H9 (cell line): ENCODE measurements at regions not wholly inside any gene's neighbourhood (a gene's known extent, or its start where the extent isn't known, plus 50 kb on each side); places are given as distances from the start of the nearest gene placed in this dataset.

Experiments
- DNase-seq: peaks from one replicate; pipeline ENCODE4 v3.0.0-alpha.2; 2017
- H2AFZ ChIP-seq: one replicate; pipeline ENCODE4 v1.6.1; 2013; ENCODE audit warnings: mild to moderate bottlenecking, low read length, control low read depth, moderate library complexity
- H2AK5ac ChIP-seq: 2 replicates; pipeline ENCODE4 v1.6.1; 2013; ENCODE audit warnings: low read length, control low read depth, mixed read lengths; ENCODE audit not compliant: insufficient read length
- H2BK120ac ChIP-seq: one replicate; pipeline ENCODE4 v1.6.1; 2013; ENCODE audit warnings: low read depth, mild to moderate bottlenecking, low read length, control low read depth, inconsistent platforms; ENCODE audit not compliant: poor library complexity, severe bottlenecking
- H2BK12ac ChIP-seq: 2 replicates; pipeline ENCODE4 v1.6.1; 2013; ENCODE audit warnings: low read length, control low read depth, mixed read lengths, low read depth; ENCODE audit not compliant: insufficient read length
- H2BK15ac ChIP-seq: 2 replicates; pipeline ENCODE4 v1.6.1; 2013; ENCODE audit warnings: low read depth, low read length, control low read depth
- H2BK20ac ChIP-seq: one replicate; pipeline ENCODE4 v1.6.1; 2013; ENCODE audit warnings: low read depth, mild to moderate bottlenecking, low read length, control low read depth, inconsistent platforms; ENCODE audit not compliant: poor library complexity, severe bottlenecking
- H2BK5ac ChIP-seq: 2 replicates; pipeline ENCODE4 v1.6.1; 2013; ENCODE audit warnings: low read length, control low read depth, mixed read lengths; ENCODE audit not compliant: insufficient read length
- H3K14ac ChIP-seq: 2 replicates; pipeline ENCODE4 v1.6.1; 2013; ENCODE audit warnings: low read length, control low read depth; ENCODE audit not compliant: insufficient read depth
- H3K18ac ChIP-seq: 2 replicates; pipeline ENCODE4 v1.6.1; 2013; ENCODE audit warnings: low read depth, mild to moderate bottlenecking, mixed read lengths, low read length, control low read depth; ENCODE audit not compliant: insufficient read length
- H3K23ac ChIP-seq: 2 replicates; pipeline ENCODE4 v1.6.1; 2013; ENCODE audit warnings: low read length, control low read depth, mixed read lengths, low read depth; ENCODE audit not compliant: insufficient read length
- H3K23me2 ChIP-seq: 2 replicates; pipeline ENCODE4 v1.6.1; 2013; ENCODE audit warnings: low read depth, mild to moderate bottlenecking, mixed read lengths, low read length, control low read depth; ENCODE audit not compliant: insufficient read length, poor library complexity, severe bottlenecking
- H3K27ac ChIP-seq: 2 replicates; pipeline ENCODE4 v1.5.1; 2013; ENCODE audit warnings: low read length, control low read depth, mixed read lengths, low read depth; ENCODE audit not compliant: insufficient read length
- H3K27me3 ChIP-seq: 2 replicates; pipeline ENCODE4 v1.6.1; 2013; ENCODE audit warnings: low read length, control low read depth, inconsistent platforms; ENCODE audit not compliant: insufficient read depth
- H3K4ac ChIP-seq: 2 replicates; pipeline ENCODE4 v1.6.1; 2013; ENCODE audit warnings: low read depth, mild to moderate bottlenecking, control low read depth, inconsistent platforms, low read length, moderate library complexity
- H3K4me1 ChIP-seq: 2 replicates; pipeline ENCODE4 v1.6.1; 2013; ENCODE audit warnings: low read length, control low read depth, inconsistent platforms; ENCODE audit not compliant: insufficient read depth
- H3K4me2 ChIP-seq: 2 replicates; pipeline ENCODE4 v1.6.1; 2013; ENCODE audit warnings: low read length, control low read depth, mixed read lengths; ENCODE audit not compliant: insufficient read length, insufficient read depth
- H3K56ac ChIP-seq: 2 replicates; pipeline ENCODE4 v1.6.1; 2013; ENCODE audit warnings: low read depth, mild to moderate bottlenecking, mixed read lengths, low read length, control low read depth; ENCODE audit not compliant: insufficient read length
- H3K79me1 ChIP-seq: 2 replicates; pipeline ENCODE4 v1.6.1; 2013; ENCODE audit warnings: low read depth, mild to moderate bottlenecking, moderate library complexity, low read length, control low read depth, inconsistent platforms; ENCODE audit not compliant: insufficient read depth, poor library complexity, severe bottlenecking
- H3K79me2 ChIP-seq: 2 replicates; pipeline ENCODE4 v1.6.1; 2013; ENCODE audit warnings: low read length, control low read depth, inconsistent platforms; ENCODE audit not compliant: insufficient read depth
- H3K9ac ChIP-seq: 2 replicates; pipeline ENCODE4 v1.6.1; 2013; ENCODE audit warnings: low read length, control low read depth, mixed read lengths; ENCODE audit not compliant: insufficient read length; ENCODE audit errors: extremely low read depth
- H3K9me3 ChIP-seq: one replicate; pipeline ENCODE4 v1.6.1; 2013; ENCODE audit warnings: low read depth, low read length, inconsistent platforms; ENCODE audit not compliant: control insufficient read depth
- H3T11ph ChIP-seq: one replicate; pipeline ENCODE4 v1.6.1; 2013; ENCODE audit warnings: mild to moderate bottlenecking, low read length, control low read depth, inconsistent platforms
- H4K20me1 ChIP-seq: one replicate; pipeline ENCODE4 v1.6.1; 2013; ENCODE audit not compliant: control insufficient read depth, insufficient read length, insufficient read depth
- H4K5ac ChIP-seq: 2 replicates; pipeline ENCODE4 v1.6.1; 2013; ENCODE audit warnings: low read depth, mild to moderate bottlenecking, mixed read lengths, low read length, control low read depth; ENCODE audit not compliant: insufficient read length
- H4K8ac ChIP-seq: replicated peaks from 2 replicates; pipeline ENCODE4 v1.6.1; 2013; ENCODE audit warnings: low read length, control low read depth, mixed read lengths, low read depth; ENCODE audit not compliant: insufficient read length
- H4K91ac ChIP-seq: 2 replicates; pipeline ENCODE4 v1.6.1; 2013; ENCODE audit warnings: low read depth, mild to moderate bottlenecking, moderate library complexity, mixed read lengths, low read length, control low read depth; ENCODE audit not compliant: insufficient read length
- H3K27ac Mint-ChIP-seq, 3 experiments: 2 replicates in 2 of 3; 3 replicates in 1 of 3; pipeline ENCODE4 v1.8.0; 2020 to 2021; ENCODE audit warnings: mixed read lengths in 3 of 3, mild to moderate bottlenecking in 1 of 3, moderate library complexity in 1 of 3
- H3K27me3 Mint-ChIP-seq: 2 replicates; pipeline ENCODE4 v1.8.0; 2021; ENCODE audit warnings: low read depth, mild to moderate bottlenecking, moderate library complexity, mixed read lengths
- H3K36me3 Mint-ChIP-seq, 3 experiments: 2 replicates in 2 of 3; 3 replicates in 1 of 3; pipeline ENCODE4 v1.8.0; 2020 to 2021; ENCODE audit warnings: low read depth in 3 of 3, mixed read lengths in 3 of 3; ENCODE audit not compliant: insufficient read depth in 1 of 3
- H3K4me1 Mint-ChIP-seq, 2 experiments: 2 replicates each; pipeline ENCODE4 v1.8.0; 2020; ENCODE audit warnings: mixed read lengths in 2 of 2
- H3K4me3 Mint-ChIP-seq, 2 experiments: 2 replicates in 1 of 2; 3 replicates in 1 of 2; pipeline ENCODE4 v1.8.0; 2020 to 2021; ENCODE audit warnings: mild to moderate bottlenecking in 2 of 2, mixed read lengths in 2 of 2, moderate library complexity in 1 of 2
- H3K9me3 Mint-ChIP-seq, 2 experiments: 2 replicates in 1 of 2; 3 replicates in 1 of 2; pipeline ENCODE4 v1.8.0; 2020; ENCODE audit warnings: mild to moderate bottlenecking in 2 of 2, mixed read lengths in 2 of 2, moderate library complexity in 1 of 2
- WGBS: extraction: QIAGEN DNeasy Blood & Tissue Kit; methylation state at CpG from one replicate; pipeline ENCODE4 v1.1.7; 2013; ENCODE audit warnings: missing lambda C conversion rate, low lambda C conversion rate, mixed read lengths; ENCODE audit not compliant: insufficient read length; ENCODE audit errors: extremely low coverage; 5-methylcytosine and 5-hydroxymethylcytosine counted together
- TF ChIP-seq, protein P1 (sequence below): fragments of 200-600 bp; sonication (generic); conservative IDR thresholded peaks from 3 replicates; pipeline ENCODE4 v1.8.0; 2021; ENCODE audit warnings: antibody characterized with exemption, mild to moderate bottlenecking

DNA sequence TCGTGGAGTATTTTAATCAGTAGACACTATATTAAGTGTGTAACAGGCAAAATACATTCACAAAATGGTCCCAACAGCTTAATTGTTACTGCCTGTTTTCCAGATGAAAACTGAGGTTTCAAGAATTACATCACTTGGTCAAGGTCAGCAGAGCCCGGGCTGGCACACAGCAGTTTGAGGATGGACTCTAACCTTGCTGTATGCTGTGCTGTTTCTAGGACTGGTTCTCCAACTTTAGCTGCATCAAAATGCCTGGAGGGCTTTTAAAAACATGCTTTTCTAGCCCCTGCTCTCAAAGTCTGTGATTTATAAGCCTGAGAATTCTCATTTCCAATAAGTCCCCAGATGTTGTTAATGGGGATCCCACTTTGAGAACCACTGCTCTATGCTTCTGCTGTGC lies 247.1 kb upstream of the FZD8 start:
- H3K36me3 Mint-ChIP-seq: peaks cover 0 to 15% (median 5%) of the 10 kb centered on the region in 3 experiments; a peak in 4 of 7 replicates
- H2BK12ac ChIP-seq: no peak overlapping the region
- no peak overlapping the region for H4K91ac ChIP-seq
- DNase-seq: no peak
- no peak overlapping the region for H2BK20ac ChIP-seq
- H3K4me1 ChIP-seq: no peaks in the 10 kb centered on the region
- no peak overlapping the region for H3K27ac Mint-ChIP-seq
- no peaks in the 10 kb centered on the region for H3K23me2 ChIP-seq
- no peak overlapping the region for H3K27ac ChIP-seq
- H3K4ac ChIP-seq: no peak overlapping the region
- H4K20me1 ChIP-seq: no peaks in the 10 kb centered on the region
- peaks cover 8 to 12% of the 10 kb centered on the region in 2 experiments; a peak in 4 of 5 replicates for H3K9me3 Mint-ChIP-seq
- H3K56ac ChIP-seq: no peak overlapping the region
- TF ChIP-seq, protein P1, sequence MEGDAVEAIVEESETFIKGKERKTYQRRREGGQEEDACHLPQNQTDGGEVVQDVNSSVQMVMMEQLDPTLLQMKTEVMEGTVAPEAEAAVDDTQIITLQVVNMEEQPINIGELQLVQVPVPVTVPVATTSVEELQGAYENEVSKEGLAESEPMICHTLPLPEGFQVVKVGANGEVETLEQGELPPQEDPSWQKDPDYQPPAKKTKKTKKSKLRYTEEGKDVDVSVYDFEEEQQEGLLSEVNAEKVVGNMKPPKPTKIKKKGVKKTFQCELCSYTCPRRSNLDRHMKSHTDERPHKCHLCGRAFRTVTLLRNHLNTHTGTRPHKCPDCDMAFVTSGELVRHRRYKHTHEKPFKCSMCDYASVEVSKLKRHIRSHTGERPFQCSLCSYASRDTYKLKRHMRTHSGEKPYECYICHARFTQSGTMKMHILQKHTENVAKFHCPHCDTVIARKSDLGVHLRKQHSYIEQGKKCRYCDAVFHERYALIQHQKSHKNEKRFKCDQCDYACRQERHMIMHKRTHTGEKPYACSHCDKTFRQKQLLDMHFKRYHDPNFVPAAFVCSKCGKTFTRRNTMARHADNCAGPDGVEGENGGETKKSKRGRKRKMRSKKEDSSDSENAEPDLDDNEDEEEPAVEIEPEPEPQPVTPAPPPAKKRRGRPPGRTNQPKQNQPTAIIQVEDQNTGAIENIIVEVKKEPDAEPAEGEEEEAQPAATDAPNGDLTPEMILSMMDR: no peak
- no peak overlapping the region for H2AK5ac ChIP-seq
- no peak overlapping the region for H4K5ac ChIP-seq
- H3K23ac ChIP-seq: no peak overlapping the region
- peaks cover 19% of the 10 kb centered on the region for H3K27me3 Mint-ChIP-seq
- H3K4me2 ChIP-seq: no peak overlapping the region
- no peaks in the 10 kb centered on the region for H3K79me2 ChIP-seq
- no peaks in the 10 kb centered on the region for H3K9me3 ChIP-seq
- H4K8ac ChIP-seq: no peak overlapping the region
- H3K9ac ChIP-seq: no peak overlapping the region
- no peak overlapping the region for H3K18ac ChIP-seq
- H2BK120ac ChIP-seq: no peak overlapping the region
- no peak overlapping the region for H2BK15ac ChIP-seq
- H3K14ac ChIP-seq: no peak overlapping the region
- no peak overlapping the region for H2AFZ ChIP-seq
- no CpG with 5 or more reads among the region's 2 CpGs for WGBS
- H3K4me1 Mint-ChIP-seq: peaks cover 23 to 33% of the 10 kb centered on the region in 2 experiments
- H2BK5ac ChIP-seq: no peak overlapping the region
- no peaks in the 10 kb centered on the region for H3K27me3 ChIP-seq
- H3T11ph ChIP-seq: no peak overlapping the region
- no peaks in the 10 kb centered on the region for H3K79me1 ChIP-seq
- no peak overlapping the region for H3K4me3 Mint-ChIP-seq
